Activated CD4-positive, alpha-beta T cell treated with anti-CD3 and anti-CD28 coated beads, Interleukin-2, amount 50 U/mL, for 16 hours (primary cell): ENCODE measurements at regions not wholly inside any gene's neighbourhood (a gene's known extent, or its start where the extent isn't known, plus 50 kb on each side); places are given as distances from the start of the nearest gene placed in this dataset.
A peak's percentile ranks its signal among the peaks of the same experiment; 100 is the strongest.
"Not testable (repeated sequence)": the region's sequence is repeated elsewhere in the genome, so short reads cannot be mapped to it uniquely, and the experiment has no call there.

Source experiments
- DNase-seq: peaks from one replicate; pipeline ENCODE4 v3.0.0-alpha.2; 2020

DNA sequence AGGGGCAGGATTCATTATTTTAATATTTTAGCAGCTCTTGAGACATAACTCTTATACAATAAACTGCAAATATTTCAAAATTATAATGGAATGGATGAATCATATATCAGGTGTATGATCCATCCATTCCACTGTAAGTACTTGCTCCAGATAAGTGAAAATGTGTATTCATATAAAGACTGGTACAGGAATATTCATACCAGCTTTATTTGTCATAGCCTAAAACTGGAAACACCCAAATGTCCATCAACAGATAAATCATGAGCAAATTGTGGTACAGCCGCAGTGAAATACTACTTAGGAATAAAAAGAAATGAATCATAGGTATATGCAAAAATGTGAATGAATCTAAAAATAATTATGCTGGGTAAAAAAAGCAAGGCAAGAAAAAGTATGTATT, 263.6 kb upstream of the SYT10 start:
- DNase-seq: no peak

DNA sequence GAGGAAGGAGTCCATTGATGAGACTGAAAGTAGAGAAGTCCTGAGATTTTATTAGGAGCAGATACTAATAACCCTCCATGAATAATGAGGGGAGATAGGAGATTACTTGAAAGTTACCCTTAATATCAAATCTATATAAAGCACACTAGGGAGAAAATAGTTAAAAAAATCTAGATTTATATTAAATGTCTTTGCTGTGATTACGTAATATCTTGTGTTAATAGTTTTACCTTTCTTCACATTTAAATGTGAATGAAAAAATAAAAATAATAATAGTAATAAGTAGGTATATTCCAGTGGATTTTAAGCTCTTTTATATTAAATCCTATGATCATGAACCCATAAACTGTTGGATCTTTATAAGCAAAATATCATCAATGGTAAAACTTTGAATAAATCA, 267.3 kb upstream of the SYT10 start:
- no peak for DNase-seq

DNA sequence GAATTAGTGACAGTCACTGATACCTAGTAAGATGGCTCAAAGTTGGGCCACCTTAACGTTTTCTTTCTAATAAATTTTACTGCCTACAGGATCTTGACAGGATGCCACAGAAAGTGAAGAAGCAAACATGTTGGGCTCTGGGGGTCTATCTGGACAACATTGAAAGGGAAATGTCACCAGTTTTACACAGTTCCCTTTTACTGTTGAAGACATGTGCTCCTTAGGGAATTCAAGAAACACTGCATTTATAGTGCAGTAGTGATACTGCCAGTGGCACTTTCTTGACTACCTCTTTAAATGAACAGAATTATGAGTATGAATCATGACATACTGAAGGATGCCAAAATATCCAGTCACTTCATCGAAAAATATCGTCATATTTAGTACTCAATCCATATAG, 269.3 kb upstream of the SYT10 start:
- DNase-seq: no peak

DNA sequence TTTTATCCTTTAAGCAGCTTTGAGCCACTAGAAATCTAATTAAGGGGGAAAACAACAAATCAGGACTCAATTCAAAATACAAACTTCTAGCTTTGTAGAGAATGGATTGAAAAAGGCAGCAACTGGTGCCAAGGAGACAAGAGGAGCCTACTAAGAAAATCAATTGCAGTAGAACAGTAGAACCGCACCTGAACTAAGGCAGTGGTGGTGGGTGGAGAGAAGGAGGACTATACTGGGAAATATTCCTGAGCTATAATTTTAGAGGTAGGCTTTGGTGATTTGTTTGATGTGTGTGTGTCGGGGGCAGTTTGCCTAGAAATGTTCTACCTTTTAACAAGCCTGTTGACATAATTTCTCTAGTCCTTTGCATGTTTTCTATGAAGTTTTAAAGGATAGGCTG, 270.9 kb upstream of the SYT10 start:
- no peak for DNase-seq

DNA sequence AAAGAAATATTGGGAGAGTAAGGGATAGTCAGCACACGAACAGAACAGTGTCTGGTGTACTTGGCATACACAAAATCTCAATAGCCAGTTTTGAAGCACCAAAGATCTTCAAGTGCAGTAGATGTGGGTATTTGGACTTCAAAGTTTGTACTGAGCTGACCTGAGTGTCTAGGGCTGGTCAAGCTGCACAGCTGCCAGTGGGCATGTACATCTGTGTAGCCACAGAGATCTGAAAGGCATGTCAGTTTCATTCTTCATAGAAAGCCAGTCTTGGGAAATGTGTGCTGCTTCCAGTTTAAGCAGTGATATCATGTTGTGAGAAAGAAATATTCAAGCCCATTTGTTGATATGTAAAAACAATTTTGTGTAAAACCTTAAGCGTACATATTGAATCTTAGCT, 279.0 kb upstream of the SYT10 start:
- DNase-seq: no peak

DNA sequence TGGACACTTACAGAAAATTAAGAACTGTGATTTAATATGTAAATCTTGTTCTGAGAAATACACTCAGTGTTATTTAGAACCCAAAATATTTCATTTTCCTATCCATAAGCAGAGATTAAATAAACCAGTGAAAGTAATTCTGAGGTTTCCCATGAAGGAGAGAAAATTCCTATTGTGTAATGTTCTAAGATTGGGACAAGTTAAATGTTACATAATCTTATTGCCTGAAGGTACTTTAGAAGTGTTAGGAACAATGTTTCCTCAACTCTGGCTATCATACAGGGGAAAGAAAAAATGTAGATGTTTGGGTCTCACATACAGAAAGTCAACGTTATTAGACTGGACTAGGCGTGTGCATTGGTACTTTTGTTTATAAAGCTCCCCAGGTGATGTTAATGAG, 281.9 kb upstream of the SYT10 start:
- no peak for DNase-seq

DNA sequence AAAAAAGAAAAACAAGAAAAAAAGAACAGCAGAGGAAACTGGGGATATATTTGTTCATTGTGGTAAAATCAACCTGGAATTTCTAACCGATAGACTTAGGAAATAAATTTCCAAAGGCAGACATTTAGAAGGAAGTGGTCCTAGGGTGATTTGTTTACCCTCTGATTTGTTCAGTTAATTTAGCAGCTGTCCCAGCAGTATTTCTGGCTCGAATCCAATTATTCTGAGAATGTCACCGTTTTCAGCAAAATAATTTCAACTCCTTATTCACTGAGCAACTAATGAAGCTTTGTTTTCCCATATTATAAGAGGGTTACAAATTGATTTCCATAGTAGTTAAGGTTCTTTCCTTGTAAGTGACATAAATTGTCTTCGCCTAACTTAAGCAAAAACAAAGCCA, 285.2 kb upstream of the SYT10 start:
- no peak for DNase-seq

DNA sequence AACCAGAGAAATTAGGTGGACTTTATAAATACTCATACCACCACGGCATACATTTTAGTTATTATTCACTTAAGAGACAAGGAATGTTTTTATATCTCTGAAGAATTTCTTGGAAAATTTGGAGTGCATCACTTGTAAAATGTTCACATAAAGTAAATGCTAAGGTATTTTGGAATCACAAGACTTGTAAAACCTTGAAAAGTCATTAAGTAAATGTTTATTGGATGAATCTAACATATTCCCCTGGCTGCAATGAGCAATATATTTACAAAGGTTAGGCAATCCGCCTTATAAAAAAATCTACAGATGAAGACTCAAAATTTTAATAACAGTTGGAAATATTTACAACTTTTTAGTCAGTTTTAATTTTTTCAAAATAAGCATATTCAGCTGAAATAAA, 287.4 kb upstream of the ALG10 start:
- DNase-seq: no peak

DNA sequence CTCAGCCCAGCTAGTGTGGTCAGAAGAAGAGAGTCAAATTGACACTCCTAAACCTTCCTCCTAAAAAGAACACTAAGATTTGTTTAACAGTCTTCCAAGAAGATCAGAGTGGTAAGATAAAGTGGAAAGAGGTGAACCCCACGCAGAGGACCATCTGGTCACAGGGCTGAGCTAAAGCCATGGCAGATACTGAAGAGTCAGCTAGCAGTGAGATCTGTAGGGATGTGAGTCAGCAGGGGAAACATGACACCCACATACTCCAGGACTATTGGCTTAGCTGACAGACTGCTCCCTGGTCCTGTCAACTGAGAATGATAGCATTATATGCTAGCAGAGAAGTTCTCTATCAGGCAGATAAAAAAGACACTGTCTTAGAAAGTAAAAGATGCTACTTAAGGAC, 269.4 kb upstream of the ALG10 start:
- DNase-seq: no peak

DNA sequence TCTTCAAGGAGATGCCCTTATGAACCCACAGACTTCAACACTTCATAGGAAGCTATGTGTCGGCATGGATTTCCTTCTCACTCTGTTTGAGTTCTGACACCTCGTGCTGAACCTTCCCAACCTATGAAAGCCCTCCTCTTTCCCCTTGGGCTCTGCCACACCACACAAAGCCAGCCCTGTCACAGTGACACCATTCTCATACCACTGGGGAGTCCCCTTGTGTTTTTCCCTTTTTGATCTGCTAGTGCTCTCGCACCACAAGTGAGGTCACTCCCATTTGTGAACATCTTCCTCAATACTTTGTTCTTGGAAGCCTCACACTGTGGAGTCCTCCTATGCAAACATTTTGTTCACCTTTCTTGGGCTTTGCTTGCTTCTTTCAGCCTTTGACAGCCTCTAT, 264.6 kb upstream of the ALG10 start:
- DNase-seq: no peak

DNA sequence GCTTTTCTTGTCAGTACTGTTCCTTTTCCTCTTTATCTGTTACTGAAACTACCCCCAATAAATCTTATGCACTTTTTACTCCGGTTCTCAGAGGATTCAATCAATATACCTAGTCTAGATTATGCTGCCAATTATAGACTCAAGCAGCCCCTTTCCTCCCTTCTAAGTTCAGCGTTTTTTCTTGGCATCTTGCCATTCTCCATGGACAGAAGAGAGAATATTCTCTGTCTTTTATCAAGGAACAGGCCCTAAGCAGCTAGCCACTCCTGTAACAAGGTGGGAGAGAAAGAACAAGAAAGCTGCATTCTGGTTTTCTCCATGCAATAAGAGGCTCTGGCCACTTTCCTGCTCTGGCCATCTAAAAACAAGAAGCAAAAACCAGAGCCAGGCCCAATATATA, 263.0 kb upstream of the ALG10 start:
- DNase-seq: no peak

DNA sequence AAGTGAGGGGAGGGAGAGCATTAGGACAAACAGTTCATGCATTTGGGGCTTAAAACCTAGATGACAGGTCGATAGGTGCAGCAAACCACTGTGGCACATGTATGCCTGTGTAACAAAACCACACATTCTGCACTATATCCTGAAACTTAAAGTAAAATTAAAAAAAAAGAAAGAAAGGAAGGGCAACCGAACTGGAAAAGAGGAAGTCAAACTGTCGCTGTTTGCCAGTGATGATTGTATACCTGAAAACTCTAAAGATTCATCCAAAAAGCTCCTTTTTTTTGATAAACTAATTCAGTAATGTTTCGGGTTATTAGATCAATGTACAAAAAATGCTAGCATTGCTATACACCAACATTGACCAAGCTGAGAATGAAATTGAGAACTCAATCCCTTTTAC, 259.0 kb upstream of the ALG10 start:
- DNase-seq: no peak

DNA sequence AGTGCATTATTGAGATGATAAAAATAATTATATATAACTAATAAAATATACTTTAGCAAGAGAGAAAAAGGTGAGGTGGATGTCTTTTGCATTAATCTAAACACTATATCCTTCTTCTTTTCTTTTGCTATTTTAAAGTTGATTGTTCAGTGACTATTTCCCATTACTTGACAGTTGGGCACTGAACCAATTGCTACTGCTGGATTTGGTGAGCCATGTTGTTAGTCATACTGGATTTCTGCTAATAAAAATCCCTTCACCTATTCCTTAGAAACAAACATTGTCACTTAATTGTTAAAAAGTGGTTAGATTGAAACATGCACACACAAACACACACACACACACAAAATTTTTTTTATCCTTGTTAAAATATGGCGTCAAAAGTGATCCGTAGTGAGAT, 251.6 kb upstream of the ALG10 start:
- no peak for DNase-seq

DNA sequence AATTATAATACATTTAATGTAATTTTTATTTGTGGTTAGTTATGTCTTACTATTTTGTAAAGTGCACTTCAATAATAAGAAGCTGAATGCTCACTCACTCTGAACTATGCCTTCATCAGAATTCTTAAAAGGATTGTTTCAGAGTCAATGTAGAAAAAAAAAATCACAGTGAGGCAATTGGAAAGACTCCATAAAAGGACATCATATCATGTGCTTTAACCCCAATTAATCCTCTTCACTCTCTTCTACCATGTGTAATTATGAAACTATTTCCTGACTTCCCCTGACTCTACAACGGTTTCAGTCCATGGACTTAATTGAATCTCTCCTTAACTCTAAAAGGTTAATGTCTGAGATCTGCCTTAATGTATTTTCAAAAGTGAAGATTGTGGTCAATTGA, 250.4 kb upstream of the ALG10 start:
- no peak for DNase-seq

DNA sequence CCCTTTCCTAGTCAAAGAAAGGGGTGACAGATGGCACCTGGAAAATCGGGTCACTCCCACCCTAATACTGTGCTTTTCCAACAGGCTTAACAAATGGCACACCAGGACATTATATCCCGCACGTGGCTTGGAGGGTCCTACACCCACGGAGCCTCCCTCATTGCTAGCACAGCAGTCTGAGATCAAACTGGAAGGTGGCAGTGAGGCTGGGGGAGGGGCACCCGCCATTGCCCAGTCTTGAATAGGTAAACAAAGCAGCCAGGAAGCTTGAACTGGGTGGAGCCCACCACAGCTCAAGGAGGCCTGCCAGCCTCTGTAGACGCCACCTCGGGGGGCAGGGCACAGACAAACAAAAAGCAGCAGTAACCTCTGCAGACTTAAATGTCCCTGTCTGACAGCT, 249.2 kb upstream of the ALG10 start:
- not testable (repeated sequence) for DNase-seq

DNA sequence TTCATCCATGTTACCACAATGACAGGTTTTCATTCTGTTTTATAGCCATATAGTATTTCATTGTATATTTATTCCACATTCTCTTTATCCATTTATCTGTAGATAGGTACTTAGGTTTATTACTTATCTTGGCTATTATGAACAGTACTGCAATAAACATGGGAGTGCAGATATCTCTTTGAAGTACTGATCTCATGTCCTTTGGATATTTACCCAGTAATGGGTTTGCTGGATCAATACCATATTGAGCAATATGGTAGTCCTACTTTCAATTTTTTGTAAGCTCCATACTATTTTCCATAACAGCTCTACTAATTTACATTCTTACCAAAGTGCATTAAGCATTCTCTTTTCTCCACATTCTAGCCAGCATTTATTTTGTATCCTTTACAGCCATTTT, 235.8 kb upstream of the ALG10 start:
- DNase-seq: no peak

DNA sequence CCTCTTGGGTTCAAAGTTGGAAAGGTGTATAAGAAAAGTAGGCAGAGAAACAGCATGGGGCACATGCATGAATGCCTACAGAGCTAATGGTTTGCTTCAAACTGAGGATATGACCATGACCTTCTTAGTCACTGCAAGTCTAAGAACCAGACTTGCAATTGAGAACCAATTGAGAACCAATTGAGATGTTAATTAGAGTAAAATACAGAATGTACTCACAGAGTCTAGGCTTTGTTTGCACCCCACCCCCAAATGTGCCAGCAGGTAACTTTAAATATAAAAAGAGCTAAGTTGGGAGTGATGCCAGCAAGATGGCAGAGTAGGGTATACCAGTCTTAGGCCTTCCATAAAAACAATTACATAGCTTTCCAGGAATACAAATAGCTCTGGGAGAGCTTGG, 227.3 kb upstream of the ALG10 start:
- no peak for DNase-seq

DNA sequence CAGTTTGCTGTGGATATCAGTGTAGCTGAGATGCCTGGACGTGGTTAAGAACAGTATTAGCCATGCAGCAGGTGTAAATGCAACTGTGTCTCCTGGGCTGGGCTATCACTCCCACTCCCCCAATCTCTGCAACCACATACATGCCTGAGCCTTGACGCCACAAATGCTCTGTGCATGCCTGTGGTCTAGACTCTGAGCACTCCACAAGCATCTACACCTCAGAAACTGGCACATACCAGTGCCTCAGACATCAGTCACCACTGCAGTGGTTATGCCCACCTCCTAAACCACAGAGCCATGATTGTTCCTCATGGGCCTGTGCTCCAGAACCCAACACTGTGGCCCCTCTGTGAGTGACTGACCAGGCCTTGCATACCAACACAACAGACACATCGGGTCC, 226.8 kb upstream of the ALG10 start:
- no peak for DNase-seq

DNA sequence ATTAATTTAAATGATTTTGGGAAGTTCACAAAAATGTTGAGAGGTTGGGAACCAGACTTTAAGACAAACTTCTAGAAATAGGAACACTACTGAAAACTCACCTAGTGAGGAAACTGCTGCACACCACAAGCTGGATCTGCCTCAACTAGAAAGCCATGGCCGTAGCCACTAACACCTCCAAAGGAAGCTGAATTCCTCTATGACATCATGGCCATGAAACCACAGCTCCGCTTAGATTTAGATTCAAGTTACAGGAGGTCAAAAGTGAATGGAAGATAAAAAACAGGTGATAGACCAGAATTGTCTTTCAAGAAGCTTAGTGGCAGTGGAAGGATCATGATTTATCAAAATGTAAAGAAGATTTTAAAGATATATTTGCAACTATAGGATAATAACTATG, 208.8 kb upstream of the ALG10 start:
- DNase-seq: no peak

DNA sequence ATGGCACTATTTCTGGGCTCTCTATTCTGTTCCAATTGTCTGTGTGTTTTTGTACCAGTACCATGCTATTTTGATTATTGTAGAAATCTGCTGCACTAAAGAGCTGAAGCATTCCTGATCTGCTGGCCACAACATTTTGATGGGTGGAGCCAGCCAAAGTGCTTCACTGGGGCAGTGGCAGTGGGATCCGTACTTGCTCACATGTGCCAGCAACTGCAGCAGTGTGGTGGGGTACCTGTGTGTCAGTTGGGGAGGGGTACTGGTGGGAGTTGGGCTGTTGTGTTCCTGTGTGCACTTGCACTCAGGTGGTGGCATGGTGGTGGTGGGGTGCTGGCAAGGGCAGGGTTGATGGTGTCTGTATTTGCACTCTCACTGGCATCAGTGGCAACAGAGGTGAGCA, 204.6 kb upstream of the ALG10 start:
- no peak for DNase-seq

DNA sequence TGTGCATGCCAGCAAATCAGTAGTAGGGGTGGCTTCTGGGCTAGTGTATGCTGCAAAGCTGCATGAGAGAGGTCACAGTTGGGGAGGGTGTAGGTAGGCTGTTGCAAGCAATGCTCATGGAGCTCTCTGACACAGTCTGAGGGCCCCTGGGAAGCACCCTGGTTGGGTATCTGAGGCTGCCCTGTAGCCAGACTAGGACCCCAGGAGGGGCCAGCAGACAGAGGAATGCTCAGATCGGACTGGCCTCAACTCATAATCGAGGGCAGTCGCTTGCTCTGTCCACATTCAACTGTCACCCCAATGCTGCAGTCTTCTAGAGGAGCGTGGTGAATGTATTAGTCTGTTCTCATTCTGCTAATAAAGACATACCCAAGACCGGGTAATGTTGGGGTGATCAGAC, 204.0 kb upstream of the ALG10 start:
- DNase-seq: no peak

DNA sequence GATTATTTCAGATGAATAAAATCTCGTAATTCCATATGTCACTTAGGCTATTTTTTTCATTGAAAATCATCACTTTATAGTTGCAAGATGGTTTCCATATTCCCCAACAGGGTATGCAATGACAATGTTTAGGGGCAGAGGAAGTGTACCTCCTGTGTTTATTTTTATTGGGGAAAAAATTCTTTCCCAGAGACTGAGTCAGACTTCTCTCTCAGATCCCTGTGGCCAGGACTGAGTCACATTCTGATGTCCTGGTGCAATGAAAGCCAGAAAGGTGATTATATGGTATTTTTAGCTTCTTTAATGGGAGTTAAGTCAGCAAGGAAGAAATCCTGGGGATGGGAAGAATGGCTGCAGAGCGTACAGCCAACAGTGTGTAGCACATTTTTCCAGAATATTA, 196.9 kb upstream of the ALG10 start:
- DNase-seq: no peak

DNA sequence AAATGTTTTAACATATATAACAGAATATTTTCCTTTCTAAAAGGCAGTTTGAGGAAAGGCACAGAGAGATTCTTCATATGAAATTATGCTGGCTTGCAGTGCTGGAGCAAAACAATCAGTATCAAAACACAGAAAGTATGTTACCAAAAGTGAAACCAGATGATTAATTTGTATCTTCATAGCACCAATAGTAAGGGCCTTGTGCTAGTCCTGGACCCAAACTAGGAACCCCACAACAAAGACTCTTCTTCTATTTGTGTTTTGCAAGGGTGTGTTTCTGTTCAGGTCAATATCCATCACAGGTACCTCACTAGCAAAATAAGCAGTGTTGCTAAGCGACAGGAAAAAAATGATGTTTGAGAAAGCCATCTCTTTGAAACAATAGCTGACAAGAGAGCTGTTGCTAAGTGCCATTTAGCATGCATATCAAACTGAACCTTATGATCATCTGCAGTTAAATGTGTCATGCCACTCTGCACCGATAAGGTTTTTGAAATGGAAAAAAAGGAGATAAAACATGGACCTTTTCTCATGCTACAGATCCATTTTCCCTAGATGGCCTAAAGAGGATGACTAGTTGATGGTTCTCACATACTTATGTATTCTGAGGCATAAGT, 196.2 kb upstream of the ALG10 start:
- peak; percentile 12 for DNase-seq

DNA sequence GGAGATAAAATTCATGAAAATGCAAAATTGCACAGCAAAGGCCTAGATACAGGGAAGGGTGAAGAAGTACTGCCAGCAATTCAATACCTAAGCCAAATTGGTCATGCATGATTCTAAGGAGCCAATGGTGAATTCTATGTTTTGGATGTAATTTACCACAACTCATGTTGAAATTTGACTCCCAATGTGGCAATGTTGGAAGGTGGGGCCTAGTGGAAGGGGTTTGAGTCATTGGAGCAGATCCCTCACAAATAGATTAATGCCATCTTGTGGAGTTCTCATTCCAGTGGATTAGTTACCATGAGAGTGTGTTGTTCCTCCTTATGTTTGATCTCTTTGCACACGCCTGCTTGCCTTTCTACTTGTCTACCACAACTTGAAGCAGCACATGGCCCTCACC, 194.0 kb upstream of the ALG10 start:
- DNase-seq: no peak

DNA sequence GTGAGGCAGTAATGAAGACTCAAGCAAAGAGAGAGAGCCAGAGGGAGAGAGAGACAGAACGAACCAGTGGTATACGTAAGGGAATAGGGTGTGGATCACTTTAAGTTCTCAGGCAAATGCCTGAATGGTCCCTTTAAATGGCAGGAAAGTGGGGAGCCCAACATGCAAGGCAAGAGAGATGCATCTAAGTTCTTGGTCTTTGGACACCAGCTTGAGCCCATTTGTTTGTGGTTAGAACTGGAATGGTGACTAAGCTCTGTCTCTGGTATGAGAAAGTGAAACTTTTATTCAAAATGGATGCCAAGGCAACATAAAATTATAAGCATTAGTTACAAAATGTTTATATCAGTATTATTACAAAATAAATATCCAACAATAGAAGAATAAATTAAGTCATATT, 192.2 kb upstream of the ALG10 start:
- DNase-seq: no peak

DNA sequence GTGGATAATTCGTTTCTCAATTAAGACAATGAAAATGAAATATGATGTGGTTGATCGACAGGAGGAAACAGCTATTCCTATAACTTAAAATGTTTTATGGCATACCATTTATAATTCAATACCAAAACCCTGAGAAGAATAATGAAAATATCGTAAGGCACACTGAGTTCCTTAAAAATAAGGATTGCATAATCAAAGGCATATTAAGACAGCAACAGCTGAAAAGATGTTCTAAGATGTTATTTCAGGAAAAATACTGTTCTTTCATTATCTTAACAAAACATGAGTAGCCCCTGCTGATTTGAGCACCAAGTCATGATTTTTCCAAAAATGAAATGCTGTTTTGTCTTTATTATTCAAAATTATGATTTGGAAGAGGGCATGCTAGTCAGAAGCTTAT, 189.4 kb upstream of the ALG10 start:
- DNase-seq: no peak
